HG03571 (cell line): ENCODE measurements at regions not wholly inside any gene's neighbourhood (a gene's known extent, or its start where the extent isn't known, plus 50 kb on each side); places are given as distances from the start of the nearest gene placed in this dataset.
"Not testable (repeated sequence)": the region's sequence is repeated elsewhere in the genome, so short reads cannot be mapped to it uniquely, and the experiment has no call there.

Source experiments
- ATAC-seq: cut with Tn5 transposase; IDR thresholded peaks from one replicate; pipeline ENCODE4 v1.9.1; 2021; ENCODE audit not compliant: unreplicated experiment

DNA sequence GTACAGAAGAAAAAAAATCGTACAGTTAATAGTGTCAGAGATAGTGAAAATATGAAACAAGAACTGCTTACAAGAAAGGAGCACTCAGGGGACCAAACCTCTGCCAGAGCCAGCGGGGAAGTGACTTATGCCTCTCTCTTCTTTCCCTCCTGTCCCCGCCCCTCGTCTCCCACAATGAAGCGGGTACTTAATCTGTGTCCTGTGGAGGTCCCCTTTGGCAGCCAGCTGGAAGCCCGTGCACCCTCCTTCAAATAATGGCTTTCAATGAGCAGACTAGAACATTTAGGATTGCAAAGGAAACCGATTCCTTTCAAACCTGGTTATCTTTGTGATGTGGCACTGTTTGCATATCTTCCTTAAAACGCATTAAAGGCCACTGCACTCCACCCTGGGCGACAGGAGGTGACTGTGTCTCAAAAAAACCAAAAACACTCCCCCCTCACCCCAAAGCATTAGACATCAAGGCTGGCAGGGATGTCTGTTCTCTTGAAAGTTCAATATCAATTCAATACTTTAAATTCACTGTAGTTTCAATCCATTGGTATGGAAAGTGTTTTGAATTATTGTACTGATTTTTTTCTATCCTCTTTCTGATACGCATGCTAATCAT lies 51.7 kb downstream of the PPIAL4C start:
- ATAC-seq, result not testable (repeated sequence)

DNA sequence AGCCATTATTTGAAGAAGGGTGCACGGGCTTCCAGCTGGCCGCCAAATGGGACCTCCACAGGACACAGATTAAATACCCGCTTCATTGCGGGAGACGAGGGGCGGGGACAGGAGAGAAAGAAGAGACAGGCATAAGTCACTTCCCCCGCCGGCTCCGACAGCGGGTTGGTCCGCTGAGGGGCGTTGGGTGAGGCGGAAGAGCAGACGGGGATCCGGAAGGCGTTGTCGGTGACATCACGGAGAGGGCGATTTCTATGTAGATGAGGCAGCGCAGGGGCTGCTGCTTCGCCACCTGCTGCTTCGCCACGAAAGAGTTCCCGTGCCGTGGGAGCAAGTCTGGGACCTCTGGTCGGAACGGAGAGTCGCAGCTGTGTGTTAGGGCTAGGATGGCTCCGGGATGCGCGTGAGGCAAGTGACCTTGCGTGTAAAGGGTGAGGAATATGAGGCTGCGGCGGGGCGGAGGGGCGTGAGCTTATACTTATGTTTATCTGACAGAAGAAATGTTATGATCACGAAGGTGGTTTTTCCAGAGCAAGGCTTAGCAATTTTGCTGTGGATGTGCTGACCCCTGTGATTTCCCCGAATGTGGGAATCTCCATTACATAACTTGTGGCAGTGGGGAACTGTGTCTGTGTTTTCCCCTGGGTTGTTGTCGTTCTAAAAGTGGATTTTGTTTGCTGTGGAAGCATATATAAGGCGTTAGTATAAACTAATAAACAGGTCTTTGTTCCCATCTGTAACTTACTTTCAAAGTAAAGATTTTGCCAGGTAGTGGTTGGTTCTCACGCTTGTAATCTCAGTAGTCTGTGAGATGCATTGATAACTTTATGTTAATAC lies 52.9 kb downstream of the PPIAL4C start:
- peak; percentile 85 for ATAC-seq

DNA sequence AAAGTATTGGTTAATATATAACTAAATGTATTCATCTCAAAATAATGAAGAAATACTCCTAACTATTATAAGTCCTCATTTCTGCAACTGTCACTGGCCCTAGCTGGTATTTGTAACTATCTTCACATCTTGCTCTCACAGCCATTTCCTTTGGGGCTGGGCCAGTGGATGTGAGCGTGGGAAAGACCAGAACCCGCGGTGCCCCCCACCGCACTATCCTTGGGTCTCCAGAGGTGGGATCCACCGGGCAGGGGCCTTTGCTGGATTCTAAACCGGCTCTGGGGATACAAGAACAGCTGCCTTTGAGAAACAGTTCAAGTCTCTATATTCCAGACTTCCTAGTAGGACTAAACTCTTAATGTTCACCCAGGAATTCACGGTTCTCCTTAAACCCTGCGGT lies 54.8 kb downstream of the PPIAL4C start:
- not testable (repeated sequence) for ATAC-seq

DNA sequence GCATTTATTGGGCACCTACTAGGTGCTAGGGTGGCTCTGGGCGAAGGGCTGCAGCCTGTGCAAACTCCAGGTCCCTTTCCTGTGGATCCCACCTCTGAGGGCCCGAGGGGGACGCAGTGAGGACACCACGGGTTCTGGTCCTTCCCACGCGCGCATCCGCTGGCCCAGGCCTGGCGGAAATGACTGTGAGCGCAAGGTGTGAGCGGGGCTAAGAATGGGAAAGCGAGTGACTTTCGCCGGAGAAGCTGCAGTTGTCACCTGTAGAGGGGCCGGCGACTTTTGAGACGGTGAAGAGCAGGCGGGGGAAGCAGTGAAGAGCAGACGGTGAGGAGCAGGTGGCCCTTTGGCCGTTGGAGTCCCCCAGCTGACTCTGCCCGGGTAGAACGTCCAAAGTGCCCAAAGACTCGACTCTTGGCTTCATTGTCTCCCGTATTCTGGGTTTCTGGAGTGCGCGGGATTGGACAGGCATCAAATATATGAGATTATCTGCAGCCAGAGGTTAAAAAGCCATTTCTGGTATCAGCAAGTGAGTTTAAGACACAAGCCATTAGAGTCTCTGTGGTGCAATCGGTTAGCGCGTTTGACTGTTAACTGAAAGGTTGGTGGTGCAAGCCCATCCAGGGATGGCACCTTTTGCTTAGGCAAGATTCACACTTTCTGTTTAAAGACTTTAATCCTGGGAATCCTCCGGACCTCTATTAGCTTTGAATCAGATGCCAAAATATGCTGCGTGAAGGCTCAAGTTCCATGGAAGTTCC lies 55.4 kb downstream of the PPIAL4C start:
- not testable (repeated sequence) for ATAC-seq

DNA sequence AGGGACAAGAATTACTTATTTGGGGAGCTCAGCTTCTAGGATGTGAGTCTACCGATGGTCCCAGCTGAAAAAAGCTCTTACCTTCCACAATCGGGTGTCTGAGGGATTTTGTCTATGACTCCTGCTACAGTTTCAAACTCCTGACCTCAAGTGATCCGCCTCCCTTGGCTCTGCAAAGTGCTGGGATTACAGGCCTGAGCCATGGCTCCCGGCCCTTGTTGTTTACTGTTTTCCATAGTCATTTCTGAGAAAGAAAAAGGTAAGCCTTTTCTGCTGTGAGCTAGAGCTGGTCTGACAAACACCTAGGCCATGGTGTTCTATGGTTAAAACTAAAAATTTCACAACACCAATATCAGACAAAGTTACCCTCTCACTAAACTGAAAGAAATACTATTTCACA lies 57.5 kb downstream of the PPIAL4C start:
- not testable (repeated sequence) for ATAC-seq

DNA sequence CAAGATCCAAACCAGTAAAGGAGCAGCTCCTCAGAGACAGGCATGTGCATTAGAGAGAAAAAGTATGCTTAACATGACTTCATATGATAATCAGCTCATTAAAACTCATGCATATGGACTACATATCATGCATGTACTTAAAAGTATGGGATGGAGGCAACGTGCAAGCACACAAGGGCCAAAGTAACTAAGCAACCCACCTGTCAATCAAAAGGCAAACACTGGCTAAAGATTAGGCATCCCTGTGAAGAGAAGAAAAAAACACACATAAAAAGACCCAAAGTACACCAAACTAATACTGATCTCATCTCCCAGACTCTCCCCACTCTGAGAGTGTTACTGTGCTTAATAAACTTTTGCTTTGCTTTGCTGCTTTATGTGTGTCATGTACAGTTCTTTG lies 61.2 kb downstream of the PPIAL4C start:
- ATAC-seq, result not testable (repeated sequence)

DNA sequence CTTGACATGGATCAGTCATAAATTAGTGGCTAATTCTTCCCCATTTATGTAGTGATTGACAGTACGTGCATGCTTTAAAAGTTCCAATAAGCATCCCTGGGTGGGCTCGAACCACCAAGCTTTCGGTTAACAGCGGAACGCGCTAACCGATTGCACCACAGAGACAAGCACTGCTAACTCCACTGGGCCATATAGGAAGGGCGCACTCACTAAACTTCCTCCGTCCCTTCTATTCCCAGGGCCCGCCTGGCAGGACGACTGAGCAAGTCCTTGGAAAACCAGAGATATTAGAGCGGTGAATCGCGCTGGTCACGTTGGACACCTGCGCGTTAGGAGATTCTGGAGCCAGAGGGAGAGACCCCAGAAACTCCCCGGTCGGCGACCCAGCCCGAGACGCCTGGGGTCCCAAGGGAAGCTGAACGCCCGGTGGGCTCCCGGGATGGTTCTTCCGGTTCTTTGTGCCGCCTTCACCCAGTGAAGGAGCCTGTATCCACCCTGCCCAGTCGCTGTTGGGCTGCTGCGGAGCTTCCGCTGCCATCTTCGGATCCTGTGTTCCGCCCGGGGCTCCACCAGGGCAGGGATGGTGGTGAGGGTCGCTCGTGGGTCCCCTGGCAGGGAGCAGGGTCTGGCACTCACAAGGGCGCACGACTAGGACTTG lies 62.8 kb downstream of the PPIAL4C start:
- not testable (repeated sequence) for ATAC-seq

DNA sequence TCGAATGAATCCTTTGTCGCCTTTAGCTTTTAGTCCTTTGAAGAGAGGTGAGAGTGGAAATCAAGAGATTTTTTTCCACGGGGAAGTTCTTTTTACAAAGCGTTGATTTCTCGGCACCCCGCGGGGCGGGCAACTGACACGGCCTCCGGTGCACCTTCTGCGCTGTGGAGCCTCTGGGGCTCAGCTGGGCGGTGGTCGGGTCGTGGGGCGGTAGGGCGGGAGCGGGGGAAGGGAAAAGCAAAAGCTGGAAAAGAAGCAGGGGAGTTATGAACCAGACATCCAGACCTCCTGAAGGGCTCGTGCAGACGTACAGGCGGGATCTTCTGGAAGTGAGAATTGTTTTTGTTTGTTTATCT lies 63.3 kb downstream of the PPIAL4C start:
- ATAC-seq, result not testable (repeated sequence)

DNA sequence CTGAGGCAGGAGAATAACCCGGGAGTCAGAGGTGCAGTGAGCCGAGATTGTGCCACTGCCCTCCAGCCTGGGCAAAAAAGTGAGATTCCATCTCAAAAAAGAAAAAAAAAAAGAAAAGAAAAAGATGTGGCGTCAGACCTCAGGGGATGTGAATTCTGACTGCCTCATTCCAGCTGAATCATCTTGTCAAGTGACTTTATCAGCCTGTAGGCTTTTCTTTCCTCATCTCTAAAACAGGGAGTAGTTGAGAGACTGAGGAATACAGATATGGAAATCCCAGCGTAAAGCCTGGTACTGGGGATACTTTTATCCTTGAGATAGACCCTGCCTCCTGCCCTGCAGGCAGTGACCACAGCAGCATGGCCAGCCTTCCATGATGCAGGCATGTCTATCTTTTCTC lies 74.1 kb downstream of the PPIAL4C start:
- ATAC-seq, result not testable (repeated sequence)

DNA sequence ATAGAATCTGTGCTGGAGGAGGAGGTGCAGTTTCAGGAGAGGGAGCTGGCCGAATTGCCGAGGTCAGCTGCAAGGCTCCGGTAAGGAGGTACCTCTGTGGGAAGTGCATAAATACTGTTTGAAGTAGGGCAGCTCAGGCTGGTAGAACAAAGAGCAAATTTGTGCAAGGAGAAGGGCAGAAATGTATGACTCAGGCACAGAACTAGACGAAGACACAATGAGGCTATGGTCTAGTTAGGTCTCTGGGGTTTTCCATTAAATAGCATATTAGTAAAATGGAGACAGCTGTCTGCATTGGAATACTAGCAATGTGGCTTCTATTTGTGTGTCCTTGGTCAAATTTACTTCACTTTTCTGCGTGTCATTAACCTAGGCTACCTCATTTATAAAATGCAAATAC lies 74.5 kb downstream of the PPIAL4C start:
- ATAC-seq, result not testable (repeated sequence)

DNA sequence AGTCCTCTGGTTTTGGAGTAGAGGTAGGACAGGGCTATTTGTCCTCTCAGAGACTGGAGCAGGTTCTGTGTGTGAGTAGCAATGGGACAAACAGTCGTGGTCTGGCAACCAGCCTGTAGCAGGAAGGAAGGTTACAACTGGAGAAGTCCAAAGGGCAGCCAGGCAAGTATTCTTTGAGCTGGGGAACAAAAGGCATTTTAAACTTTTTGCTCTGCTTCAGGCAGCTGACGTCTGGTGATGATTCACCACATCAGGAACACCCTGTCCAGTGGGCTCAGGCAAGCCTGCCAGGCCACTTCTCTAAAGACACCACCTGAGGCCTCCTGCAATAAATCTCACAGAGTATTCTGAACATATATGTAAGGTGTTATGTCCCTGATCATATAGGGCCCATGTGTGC lies 81.0 kb downstream of the PPIAL4C start:
- not testable (repeated sequence) for ATAC-seq

DNA sequence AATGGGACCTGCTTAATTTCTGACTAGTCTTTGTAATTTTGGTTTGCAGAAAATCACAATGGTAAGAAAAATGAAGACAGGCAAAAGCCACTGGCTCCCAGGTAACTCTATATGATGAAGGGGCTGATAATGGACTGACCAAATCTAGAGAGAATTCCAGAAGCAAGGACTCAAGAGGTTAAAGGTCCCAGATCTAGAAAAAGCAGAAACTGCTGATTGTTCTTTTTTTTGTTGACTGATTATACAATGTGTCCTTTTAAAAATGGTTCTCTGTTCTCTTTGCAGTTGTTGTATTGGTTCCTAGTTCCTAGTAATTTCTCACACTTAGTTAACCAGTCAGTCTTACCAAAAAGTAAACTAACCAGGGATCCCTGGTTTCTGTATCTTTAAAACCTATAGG lies 81.4 kb downstream of the PPIAL4C start:
- ATAC-seq, result not testable (repeated sequence)

DNA sequence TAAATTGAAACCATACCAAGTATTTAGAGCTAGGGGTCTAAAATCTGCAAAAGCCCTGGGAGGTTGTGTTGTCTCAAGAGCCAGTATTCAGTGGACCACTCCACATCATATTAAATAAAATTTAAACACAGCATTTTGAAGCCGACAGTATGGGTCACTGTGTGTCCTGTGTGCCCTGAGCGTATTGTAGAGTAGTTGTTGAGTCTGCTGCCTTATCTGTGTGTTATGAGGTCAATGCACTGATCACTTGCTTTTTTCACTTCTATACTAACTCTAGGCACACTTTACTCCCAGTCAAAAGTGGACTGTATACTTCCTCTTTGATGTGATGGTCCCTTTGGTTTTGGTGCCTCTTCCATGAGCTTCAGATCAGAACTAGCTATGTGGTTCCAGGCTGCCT lies 81.9 kb downstream of the PPIAL4C start:
- not testable (repeated sequence) for ATAC-seq

DNA sequence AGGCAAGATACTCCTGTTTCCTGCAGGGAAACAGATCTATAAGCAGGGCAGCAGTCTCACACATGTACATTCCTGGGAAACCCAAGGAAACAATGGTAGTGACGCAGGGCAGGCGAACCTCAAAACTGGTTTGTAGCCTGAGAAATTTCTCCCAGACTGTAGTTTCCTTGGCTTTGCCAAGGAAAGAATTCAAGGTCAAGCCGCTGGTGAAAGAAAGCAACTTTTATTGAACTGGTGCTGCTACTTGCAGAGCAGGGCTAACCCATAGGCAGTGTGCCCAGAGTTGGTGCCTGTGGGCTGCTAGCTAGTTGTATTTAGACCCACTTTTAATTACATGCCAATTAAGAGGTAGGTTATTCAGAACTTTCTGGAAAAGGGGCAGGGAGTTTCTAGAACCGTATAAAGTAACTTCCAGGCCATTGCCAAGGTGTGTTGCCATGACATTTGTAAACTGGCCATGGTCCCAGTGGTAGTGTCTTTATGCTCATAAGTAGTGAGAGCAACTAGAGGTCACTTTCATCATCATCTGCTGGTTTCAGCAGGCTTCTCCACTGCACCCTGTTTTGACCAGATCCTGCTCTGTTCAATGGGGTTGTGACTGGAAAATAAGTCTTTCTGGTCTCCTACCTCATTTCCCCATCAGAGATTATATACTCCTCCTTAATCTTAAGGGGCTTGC lies 89.7 kb downstream of the PPIAL4C start:
- ATAC-seq, result not testable (repeated sequence)

DNA sequence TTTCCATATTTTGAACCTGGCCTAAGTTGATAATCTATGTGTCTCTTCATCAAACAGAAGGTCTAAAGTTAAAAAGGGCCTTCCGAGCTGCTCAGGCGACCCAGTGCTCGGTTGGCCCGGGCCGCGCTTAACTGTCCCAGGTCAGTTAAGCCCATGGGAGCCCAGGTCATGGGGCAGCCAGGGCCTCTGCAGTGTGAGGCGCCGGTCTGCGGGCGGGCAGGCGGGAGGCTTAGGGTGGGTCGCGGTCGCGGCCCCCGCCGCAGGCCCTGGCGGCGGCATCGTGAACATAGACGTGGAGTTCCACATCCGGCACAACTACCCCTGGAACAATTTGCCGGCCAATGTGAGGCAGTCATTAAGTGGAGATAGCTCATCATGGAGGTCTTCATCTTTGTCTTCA lies 91.3 kb downstream of the PPIAL4C start:
- not testable (repeated sequence) for ATAC-seq

DNA sequence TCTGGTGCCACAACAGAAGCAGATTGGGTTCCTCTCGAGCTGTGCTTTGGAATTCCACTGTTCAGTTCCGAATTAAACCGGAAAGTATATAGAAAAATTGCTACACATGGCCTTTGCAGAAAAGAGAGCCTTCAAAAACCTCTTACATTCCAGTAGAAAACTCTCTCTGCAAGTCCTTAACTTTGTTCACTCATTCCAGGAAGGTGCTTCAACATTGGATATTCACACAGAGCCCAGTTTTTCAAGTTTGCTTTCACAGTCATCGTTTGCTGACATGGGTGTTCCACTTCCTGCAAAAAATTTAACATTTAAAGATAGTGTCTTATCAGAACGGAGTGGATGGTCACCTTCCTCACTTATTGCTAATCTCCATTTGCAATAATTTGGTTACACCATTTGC lies 93.7 kb downstream of the PPIAL4C start:
- not testable (repeated sequence) for ATAC-seq

DNA sequence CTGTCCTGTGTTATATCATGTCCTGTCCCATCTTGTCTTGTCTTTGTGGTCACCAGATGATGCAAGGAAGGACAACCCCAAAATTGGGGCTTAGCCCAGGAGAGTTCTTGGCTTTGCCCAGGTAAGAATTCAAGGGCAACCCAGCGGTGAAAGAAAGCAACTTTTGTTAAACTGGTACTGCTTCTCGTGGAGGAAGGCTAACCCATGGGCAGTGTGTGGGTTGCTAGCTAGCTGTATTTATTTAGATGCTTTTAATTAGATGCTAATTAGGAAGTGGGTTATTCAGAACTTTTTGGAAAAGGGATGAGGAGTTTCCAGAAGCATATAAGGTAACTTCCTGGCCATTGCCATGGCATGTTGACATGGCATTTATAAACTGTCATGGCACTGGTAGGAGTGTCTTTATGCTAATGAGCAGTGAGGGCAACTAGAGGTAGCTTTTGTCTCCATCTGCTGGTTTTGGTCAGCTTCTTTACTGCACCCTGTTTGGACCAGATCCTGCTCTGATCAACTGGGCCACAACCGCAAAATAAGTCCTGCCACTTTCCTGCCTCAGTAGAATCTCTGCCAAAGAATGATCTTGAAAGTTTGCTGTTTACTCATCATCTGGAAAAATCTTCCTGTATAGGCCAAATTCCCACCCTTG lies 95.8 kb upstream of the FCGR1A start:
- ATAC-seq, result not testable (repeated sequence)

DNA sequence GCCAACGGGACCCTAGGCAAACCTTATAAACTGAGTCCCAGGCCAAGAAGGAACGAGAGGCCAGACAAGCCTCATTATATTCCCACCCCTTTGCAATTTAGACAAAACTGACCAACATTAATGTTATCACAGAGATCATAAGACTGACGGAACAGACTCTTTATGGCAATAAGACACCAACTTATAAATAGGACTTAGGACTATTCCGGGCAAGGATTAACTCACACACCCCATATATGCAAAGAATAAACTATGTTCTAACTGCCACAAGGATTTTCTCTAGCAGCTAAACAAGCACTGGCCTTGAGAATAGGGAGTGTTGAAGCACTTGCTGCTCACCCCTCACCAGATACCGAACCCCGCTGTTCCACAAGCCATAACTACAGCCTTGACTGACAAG lies 91.1 kb upstream of the FCGR1A start:
- not testable (repeated sequence) for ATAC-seq

DNA sequence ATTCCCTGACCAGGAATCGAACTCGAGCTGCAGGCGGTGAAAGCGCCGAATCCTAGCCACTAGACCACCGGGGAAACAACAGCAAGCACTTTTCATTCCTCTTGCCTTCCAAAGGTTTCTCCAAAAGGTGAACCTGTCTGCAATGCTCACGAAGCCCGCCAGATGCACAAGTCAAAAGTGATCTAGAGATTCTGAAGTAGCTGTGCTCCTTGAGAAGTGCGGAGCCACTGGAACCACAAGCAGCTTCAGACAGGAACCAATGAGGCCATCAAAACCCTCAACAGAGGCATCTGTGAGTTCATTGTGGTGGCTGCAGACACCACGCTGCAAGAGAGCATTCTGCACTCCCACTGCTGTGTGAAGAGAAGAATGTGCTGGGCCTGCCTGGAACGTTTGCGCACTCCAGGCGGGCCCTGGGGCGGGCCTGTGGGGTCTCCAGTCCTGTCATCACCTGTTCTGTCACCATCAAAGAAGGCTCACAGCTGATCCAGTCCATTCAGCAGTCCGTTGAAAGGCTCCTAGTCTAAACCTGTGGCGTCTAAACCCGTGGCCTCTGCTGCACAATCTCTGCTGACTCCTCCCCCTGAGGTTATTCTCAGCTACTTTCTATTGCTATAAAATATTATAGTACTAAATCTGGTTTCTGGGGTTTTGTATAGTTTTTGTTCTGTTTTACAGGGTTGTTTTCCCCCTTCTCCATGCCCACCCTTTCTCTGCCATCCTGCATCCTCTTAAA lies 89.5 kb upstream of the FCGR1A start:
- not testable (repeated sequence) for ATAC-seq
